ENCODE measurements at regions not wholly inside any gene's neighbourhood (a gene's known extent, or its start where the extent isn't known, plus 50 kb on each side); places are given as distances from the start of the nearest gene placed in this dataset.
"Not testable (repeated sequence)": the region's sequence is repeated elsewhere in the genome, so short reads cannot be mapped to it uniquely, and the experiment has no call there.

DNA sequence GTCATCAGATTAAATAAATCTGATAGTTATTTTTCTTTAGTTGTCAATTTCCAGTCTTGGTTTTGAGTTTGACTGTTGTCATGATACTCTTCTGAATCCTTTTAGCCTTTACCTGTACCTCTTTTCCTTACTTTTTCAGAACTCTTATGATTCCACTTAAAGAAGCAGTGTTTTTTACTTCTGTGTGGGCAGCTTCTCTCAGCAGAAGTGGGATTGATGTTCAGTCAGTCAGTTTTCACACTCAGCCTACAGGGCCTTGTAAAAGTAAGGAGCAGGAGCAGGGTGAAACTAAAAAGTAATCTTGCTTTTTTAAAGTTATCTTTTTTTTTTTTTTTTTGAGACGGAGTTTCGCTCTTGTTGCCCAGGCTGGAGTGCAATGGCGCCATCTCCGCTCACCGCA, 75.1 kb downstream of the HAUS1 start:
- H3K4me3 ChIP-seq (ENCODE audit: low read depth, low read length) = no peak overlapping the region
- TF ChIP-seq, protein P1, sequence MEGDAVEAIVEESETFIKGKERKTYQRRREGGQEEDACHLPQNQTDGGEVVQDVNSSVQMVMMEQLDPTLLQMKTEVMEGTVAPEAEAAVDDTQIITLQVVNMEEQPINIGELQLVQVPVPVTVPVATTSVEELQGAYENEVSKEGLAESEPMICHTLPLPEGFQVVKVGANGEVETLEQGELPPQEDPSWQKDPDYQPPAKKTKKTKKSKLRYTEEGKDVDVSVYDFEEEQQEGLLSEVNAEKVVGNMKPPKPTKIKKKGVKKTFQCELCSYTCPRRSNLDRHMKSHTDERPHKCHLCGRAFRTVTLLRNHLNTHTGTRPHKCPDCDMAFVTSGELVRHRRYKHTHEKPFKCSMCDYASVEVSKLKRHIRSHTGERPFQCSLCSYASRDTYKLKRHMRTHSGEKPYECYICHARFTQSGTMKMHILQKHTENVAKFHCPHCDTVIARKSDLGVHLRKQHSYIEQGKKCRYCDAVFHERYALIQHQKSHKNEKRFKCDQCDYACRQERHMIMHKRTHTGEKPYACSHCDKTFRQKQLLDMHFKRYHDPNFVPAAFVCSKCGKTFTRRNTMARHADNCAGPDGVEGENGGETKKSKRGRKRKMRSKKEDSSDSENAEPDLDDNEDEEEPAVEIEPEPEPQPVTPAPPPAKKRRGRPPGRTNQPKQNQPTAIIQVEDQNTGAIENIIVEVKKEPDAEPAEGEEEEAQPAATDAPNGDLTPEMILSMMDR (IDR thresholded peaks at IDR 0.05; ENCODE audit: low read depth, low read length) = no peak

DNA sequence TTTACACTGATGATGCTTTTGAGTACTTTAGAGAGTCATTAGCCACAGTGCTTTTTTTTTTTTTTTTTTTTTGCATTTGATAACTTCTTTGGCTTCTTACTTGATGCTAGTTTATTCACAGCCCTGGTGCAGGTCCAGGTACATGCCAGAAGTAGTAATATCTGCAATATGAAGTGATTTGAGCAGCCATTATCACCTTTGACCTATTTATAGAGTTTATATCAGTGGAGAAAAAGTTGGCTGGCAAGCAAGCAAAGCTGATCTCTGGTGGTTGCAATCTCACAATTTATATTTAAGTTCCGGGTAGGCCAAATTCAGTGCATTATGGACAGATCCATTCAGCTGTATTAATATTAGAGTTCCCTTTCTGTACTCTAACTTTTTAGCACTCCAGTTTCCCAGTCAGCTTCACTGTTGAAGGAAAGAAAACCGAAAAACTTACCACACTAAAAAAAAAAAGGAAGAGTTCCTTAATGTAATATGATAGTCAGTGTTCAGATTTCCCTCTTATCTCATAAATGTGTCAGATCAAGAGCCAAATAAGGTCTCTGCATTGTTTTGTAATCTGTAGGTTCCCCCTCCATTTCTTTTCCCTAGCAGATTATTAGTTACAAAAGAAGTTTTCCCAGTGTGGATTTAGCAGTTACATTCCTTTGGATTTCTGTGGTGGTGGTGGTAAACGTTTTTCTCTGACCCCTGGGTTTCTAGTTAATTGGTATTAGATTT, 78.6 kb downstream of the HAUS1 start:
- H3K4me3 ChIP-seq (ENCODE audit: low read depth, low read length) = no peak overlapping the region
- TF ChIP-seq, protein P1 (IDR thresholded peaks at IDR 0.05; ENCODE audit: low read depth, low read length) = no peak

DNA sequence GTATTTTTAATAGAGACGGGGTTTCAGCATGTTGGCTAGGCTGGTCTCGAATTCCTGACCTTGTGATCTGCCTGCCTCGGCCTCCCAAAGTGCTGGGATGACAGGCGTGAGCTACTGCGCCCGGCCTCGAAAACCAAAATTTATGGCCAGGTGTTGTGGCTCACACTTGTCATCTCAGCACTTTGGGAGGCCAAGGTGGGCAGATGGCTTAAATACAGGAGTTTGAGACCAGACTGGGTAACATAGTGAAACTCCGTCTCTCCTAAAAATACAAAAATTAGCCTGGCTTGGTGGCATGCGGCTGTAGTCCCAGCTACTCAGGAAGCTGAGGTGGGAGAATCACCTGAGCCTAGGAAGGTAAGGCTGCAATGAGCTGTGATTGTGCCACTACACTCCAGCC, 80.1 kb downstream of the HAUS1 start:
- H3K4me3 ChIP-seq (ENCODE audit: low read depth, low read length) = not testable (repeated sequence)

DNA sequence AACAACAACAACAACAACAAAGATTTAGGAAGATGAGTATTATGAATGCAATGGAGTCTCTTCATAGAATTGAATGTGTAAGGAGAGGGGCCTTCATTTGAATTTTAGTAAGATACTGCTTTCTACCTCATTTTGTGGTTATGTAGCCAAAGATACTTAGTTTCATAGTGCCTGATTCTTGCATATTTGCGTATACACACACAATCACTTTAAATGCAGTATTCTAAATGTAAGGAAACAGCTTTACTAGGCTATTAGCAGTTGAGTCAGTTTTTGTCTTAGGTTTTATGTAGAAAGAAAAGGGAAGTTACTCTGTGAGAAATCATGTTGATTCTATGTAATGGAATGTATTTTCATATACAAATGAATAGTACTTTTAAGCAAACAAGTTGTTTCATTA, 80.5 kb downstream of the HAUS1 start:
- TF ChIP-seq, protein P1 (IDR thresholded peaks at IDR 0.05; ENCODE audit: low read depth, low read length) = no peak
- no peak overlapping the region for H3K4me3 ChIP-seq (ENCODE audit: low read depth, low read length)

DNA sequence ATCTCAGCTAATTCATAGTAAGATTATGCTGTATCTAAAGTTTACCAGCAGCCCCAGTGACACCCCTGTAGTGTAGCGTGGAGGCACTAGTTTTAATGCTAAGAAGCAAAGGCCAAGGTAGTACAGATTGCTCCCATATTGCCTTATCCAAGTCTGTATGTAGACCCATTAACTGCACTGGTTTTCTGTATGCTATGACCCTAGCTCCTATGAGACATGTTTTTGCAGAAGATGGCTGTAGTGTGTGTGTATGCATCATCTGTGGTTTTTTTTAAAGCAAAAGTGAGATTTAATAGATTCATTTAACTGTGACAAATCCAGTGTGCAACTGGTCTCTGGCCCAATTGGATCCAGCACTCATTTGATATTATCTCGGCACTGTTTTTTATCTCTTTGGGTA, 86.5 kb downstream of the HAUS1 start:
- TF ChIP-seq, protein P1 (IDR thresholded peaks at IDR 0.05; ENCODE audit: low read depth, low read length) = no peak

DNA sequence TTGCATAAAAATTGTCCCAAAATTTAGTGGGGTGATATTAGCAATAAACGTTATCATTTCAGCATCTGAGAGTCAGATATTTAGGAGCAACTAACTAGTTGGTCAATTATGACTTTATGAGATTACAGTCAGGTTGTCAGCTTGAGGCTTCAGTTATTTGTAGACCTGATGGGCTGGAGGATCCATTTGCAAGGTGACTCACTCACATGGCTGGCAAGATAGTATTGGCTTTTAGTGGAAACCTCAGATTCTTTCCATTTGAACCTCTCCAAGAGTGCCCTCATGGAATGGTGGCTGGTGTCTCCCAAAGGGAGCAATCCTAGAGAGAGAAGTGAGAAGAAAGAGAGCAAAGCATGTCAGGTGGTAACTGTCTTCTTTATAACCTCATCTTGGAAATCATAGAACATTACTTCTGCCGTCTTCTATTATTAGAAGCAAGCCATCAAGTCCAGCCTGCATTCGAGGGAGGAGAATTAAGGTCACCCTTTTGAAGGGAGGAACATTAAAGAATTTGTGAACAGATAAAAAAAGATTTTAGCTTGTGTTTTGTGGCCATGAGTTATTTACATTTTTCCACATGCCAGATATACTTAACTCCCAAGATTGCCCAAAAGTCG, 92.5 kb downstream of the HAUS1 start:
- H3K4me3 ChIP-seq (ENCODE audit: low read depth, low read length) = no peak overlapping the region
- TF ChIP-seq, protein P1 (IDR thresholded peaks at IDR 0.05; ENCODE audit: low read depth, low read length) = no peak

More for the DNA sequence above, 86.5 kb downstream of the HAUS1 start:
- H3K4me3 ChIP-seq (ENCODE audit: low read depth, low read length) = no peak overlapping the region

DNA sequence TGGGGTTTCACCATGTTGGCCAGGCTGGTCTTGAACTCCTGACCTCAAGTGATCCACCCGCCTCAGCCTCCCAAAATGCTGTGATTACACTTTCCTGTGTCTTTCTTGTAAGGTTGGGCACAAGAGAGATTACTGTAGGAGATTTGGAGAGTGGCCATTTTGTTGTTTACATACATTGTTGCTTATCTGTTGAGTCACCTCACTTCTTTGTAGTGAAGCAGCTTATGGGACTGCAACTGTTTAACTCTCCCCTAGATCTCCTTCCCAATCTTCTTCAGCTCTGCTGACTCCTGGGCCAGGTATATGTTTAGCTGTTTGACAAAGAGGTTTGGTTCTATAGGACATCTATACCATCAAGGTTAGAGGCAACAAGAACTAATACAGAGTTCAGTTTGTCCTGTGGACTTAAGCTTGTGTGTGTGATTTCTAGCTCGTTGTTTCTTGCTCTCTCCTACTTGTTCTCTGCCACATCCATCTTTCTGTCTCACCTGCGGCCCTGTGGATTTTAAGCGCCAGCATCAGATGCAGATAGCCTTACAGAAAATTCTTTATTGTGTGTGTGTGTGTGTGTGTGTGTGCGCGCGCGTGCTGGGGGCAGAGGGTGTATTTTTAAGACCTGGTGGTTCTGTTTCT, 95.4 kb downstream of the HAUS1 start:
- TF ChIP-seq, protein P1 (IDR thresholded peaks at IDR 0.05; ENCODE audit: low read depth, low read length) = no peak

DNA sequence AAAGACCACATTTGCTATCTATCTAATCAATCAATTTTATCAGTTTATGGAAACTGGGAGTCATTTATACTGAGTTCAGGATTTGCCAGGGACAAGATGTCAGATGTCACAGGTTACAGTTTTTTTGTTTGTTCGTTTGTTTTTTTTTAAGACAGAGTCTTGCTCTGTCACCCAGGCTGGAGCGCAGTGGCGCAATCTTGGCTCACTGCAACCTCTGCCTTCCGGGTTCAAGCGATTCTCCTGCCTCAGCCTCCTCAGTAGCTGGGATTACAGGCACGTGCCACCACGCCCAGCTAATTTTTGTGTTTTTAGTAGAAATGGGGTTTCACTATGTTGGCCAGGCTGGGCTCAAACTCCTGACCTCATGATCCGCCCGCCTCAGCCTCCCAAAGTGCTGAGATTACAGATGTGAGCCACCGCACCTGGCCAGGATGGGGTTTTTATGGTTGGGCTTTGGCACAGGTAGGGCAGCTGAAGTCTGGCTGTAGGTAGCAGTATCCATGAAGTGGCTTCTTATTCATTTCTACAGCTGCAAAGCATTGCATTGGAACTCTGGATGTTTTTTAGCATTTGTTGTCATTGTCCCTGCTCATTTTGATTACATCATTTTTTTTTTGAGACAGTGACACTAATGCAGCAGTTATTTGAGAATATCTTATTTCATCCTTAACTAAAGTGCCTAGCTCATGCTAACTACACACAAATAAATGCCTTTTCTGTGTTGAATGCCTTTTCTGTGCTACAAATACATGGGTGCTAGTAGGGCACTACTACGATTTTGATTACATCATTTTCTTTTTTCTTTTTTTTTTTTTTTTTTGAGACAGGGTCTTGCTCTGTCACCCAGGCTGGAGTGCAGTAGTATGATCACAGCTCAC, 96.2 kb downstream of the HAUS1 start:
- H3K4me3 ChIP-seq (ENCODE audit: low read depth, low read length) = not testable (repeated sequence)

More for the DNA sequence above, 95.4 kb downstream of the HAUS1 start:
- H3K4me3 ChIP-seq (ENCODE audit: low read depth, low read length) = no peak overlapping the region

All from WI38 (cell line).